Left kidney (tissue), 1 donor: ENCODE measurements at regions not wholly inside any gene's neighbourhood (a gene's known extent, or its start where the extent isn't known, plus 50 kb on each side); places are given as distances from the start of the nearest gene placed in this dataset.

Experiments used
- DNase-seq: peaks from one replicate; pipeline ENCODE4 v3.0.0-alpha.2; 2013

DNA sequence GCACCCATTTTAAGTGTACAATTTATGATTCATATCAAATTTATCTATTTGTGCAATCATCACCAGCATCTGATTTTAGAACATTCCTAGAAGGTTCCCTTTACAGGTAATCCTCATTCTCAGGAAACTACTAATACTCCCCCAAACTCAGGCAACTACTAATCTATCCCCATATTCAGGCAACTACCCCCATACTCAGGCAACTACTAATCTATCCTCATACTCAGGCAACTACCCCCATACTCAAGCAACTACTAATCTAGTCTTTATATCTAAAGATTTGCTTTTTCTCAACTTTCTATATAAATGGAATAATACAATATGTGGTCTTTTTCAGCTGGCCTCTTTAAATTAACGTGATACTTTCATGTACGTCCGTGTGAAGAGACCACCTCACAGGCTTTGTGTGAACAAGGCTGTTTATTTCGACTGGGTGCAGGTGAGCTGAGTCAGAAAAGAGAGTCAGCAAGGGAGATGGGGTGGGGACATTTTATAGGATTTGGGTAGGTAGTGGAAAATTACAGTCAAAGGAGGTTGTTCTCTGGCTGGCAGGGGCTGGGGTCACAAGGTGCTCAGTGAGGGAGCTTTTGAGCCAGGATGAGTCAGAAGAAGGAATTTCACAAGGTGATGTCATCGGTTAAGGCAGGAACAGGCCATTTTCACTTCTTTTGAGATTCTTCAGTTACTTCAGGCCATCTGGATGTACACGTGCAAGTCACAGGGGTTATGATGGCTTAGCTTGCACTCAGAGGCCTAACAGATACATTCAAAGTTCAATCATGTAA is 1444.5 kb upstream of the CADM2 start:
- no peak for DNase-seq

DNA sequence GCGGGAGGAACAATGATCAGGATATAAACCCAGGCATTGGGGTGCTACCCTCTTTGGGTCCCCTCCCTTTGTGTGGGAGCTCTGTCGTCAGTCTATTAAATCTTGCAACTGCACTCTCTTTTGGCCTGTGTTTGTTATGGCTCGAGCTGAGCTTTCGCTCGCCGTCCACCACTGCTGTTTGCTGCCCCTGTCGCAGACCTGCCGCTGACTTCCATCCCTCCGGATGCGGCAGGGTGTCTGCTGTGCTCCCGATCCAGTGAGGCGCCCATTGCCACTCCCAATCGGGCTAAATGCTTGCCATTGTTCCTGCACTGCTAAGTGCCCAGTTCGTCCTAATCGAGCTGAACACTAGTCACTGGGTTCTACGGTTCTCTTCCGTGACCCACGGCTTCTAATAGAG is 1443.7 kb upstream of the CADM2 start:
- DNase-seq, result no peak

DNA sequence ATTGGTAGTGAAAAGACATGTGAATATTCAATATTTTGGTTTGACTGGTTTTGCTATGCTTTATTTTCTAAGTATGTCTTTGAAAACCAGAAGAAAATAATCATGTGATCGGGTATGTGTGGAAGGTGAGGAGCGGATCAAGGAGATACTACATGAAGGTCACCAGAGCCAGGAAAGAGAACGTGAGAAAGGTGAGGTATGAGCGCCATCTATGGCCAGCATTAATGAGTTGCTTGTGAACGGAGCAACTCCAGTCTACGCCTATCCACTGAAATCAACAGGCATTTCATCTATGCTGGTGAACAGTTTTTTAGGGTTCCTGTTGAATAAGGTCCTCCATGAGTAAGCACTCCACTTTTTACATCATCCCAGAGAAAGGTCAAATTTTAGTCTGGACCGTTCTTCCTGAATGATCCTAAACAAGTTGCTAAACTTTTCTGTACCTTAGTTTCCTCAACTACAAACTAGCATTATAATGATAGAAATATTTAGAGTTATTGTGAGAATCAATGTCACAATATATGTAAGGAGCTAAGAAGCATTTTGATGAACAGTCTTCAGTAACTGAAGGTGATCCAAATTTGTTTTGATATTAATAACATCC is 1435.2 kb upstream of the CADM2 start:
- DNase-seq, result peak; percentile 61

DNA sequence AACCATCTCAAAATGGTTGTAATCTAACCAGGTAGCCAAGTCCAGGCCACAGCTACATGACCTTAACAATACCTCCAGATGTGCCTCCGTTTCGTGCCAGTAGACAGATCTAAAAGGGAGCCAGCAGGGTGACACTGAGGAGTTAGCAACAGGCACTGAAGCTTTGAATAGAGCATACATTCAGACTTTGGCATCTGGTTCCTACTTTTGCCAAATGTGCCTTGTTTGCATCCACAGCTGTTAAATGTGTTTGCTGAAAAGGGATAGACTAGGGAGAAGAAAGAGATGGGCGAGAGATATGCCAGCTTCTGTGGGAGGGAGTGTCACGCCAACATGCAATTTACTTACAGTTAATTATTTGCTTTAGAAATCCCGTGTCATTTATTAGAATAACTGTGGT is 1433.9 kb upstream of the CADM2 start:
- DNase-seq, result no peak

DNA sequence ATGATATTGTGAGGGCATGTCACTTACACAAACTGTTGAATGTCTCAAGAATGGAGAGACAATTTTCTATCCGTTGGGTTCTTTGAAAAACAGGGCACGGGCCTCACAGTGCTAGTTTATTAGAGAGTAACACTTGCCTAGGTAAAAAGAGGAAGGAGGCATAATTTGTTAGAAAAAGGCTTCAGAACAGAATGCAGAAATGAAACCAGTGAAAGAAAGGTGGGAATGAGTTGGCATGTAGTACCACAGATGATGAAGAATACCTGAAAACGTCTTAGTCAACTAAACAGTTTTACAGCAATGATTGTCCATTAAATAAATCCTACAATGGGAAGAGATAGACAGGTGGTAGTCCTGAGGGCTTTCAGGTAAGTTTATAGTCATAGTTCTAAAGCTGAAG is 1399.7 kb upstream of the CADM2 start:
- DNase-seq, result no peak

DNA sequence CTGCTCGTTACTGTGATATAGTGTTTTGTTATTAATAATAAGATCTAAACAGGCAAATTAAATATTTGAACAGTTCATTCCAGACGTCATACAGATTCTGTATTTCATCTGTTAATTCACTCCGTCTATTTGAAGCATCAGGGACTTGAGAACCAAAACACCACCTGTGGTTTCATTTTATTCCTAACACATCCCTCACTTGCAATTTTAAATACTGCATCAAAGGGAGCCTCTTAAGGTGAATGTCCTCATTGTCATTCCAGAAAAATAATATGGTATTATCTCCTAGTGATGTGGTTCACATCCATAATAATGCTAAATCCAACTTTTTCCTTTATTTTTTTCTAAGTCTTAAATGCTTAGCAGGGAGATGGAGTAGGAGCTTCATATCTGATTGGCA is 1390.9 kb upstream of the CADM2 start:
- DNase-seq, result no peak

DNA sequence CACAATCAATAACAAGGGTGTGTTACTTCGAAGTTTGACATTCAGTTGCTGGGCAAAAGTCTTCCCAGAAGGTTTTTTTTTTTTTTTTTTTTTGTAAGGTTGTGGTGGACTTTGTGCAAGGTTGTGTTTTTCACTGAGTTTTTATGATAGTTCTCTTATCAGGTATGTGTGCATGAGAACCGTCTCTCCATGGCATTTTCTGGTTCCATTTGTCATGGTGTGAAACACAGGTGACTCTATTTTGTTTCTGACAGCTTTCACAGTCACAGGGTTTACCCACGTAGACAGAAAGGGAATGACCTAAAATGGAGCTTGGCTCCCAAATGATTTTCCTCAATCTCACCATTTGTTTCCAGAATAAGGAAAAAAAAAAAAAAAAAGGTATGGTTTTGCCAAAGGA is 1377.2 kb upstream of the CADM2 start:
- DNase-seq, result no peak

DNA sequence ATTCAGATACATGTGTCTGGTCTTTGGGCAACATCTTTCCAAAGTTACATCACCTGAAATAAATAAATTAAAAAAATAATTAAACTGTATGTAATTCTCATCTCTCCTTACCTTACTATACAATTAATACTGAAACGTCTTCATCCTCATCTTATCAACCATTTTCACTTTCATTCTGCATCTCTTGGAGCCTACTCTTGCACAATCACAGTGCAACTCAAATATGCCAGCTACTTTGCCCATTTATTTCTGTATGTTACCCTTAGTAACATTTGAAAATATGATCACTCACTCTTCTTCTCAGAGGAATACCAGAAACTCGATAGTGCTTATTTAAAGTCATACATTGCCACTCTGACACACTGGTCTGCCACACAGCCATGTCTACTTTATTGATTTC is 1357.1 kb upstream of the CADM2 start:
- no peak for DNase-seq

DNA sequence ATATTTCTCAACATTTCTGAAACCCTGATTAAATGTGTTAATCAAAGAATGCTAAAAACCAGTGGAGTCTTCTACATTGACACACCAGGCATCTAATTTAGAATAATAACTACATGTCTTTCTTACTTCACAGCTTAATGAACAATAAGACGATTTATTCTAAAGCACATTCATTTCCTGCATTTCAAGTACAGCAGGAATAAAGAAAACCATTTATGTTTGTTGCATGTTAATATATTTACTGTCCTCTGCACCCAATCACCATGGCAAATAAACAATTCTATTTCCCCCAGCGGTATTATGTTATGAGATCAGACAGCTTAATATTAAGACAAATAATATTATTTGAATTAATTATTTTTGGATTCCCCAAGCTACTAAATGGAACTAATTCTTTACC is 1336.3 kb upstream of the CADM2 start:
- DNase-seq, result no peak

DNA sequence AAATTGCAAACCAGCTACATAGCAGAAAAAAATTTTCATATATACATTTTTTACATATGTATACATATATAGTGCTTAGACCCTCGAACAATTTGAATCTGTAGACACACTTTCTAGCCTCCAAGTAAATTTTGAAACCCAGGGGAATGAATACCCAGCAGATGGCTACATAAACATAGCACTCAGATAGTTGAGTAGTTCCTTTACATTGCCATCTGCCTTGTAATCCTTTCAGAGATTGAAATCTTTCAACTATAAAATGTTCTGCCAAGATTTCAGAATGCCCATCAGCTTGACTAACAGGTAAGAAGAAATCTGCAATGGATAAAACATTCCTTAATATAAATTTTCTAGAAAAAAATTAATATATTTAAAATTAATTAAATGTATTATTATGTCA is 1333.5 kb upstream of the CADM2 start:
- no peak for DNase-seq

DNA sequence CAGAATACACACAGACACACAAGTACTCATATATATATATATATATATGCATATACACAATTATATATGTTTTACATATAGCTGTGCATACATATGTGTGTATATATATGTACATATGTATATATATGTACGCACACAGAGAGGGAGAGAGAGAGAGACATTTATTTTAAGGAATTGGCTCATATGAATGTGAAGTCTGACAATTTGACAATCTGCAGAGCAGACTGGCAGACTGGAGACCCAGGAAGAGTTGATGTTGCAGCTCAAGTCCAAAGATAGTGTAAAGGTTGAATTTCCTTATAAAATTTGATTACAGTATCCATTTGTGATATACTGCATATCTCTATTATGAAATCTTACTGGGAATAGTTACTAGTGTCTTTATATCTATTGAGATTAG is 1330.3 kb upstream of the CADM2 start:
- DNase-seq, result no peak

DNA sequence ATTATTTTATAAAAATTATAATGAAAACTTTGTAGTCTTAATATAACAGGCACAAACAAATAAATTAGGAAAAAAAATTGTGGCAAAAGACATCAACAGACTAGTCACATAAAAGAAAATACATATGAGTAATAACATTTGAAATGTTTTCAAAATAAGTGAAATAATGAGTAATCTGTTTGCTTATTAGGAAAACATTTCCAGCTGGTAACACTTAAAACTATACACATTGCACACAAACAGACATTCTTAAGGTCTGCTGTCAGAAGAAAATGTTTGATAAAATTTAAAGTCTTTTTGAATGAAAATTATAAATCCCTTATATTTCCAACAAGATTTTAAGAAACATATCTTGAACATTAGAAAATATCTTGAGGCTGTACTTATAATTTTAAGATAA is 1326.3 kb upstream of the CADM2 start:
- DNase-seq, result no peak

DNA sequence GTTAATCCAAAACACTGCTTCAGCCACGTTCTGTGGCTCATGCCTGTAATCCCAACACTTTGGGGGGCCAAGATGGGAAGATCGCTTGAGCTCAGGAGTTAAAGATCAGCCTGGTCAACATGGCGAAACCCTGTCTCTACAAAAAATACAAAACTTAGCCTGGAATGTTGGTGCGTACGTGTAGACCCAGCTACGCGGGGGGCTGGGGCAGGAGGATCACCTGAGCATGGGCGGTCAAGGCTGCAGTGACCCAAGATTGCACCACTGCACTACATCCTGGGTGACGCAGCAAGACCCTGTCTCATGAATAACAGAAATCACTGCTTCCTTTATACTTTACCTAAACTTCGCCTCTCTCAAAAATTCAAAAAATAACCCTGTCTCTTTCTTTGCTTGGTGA is 1325.0 kb upstream of the CADM2 start:
- DNase-seq, result no peak

DNA sequence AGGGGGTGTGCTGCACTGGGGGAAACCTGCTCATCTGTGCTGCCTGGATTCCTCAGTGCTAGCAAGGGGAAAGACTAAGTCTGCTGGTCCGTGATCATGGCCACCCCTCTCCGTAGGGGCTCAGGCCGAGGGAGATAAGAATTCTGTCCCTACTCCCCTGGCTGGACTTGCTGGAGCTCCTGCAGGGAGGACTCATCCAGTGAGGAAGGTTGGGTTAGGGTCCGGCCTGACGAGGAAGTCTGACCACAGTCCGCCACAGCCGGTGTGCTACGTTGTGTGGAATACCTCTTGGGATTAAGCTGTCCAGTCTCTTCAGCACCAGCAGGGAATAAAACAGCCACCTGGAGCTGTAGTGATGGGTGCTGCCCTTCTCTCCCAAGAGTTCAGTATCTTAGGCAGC is 1309.1 kb upstream of the CADM2 start:
- DNase-seq, result no peak

DNA sequence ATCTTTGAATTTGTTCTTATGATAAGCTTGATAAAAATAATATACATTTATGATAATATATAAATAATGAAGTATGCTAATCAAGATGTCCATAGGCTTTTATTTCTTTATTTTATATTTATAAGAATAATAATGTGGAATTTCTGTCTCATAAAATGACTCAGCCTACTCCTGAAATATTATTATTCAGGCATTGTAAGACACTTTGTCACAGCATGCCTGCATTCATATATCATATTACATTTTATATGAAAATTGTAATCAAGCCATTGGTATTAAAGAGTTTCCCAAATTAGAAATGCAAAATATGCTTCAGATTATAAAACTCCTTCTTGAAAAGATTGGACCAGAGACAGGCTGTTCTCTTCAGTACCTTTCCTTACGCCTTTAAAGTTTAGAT is 1303.7 kb upstream of the CADM2 start:
- DNase-seq, result no peak

DNA sequence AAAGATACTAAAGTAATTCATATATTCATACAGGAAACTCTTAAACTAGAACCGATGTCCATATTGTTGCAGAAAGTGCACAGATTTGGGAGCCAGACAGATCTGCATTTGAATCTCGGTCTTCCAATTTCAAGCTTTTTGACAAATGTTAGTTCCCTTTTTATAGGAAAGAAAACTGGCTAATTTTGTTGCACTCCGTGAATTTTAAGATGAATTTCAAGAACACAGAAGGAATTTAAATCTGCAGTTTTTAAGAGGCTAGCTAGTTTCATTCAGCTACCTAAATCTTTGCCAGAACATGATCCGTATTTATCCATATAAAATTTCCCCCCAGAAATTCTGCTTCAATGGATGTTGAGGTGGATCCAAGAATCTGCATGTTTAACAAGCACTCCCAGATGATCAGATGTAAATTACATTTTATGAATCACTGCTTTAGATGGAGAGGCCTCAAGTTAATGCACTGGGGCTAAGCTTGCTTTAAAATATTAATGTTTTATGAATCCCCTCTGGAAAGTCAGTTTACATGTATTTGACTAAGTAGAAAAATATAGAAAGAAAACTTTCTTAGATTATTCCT is 1296.3 kb upstream of the CADM2 start:
- DNase-seq, result no peak

DNA sequence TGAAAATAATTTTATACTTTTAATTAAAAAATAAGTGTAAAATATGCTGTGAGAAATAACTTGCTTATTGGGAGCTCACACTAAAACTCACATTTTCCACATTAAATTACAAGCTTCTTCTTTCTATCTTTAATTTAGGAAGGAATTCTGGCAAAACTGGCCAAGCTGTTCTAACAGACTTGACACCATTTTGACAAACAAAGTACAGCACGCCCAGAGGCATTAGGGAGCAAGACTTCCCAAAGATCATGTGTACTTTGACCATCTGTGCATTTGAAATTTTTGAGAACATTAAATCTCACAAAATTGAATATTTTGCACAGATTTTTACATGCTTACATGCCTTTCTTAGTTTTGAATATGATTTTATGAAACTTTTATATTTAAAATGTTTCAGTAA is 1288.4 kb upstream of the CADM2 start:
- no peak for DNase-seq

DNA sequence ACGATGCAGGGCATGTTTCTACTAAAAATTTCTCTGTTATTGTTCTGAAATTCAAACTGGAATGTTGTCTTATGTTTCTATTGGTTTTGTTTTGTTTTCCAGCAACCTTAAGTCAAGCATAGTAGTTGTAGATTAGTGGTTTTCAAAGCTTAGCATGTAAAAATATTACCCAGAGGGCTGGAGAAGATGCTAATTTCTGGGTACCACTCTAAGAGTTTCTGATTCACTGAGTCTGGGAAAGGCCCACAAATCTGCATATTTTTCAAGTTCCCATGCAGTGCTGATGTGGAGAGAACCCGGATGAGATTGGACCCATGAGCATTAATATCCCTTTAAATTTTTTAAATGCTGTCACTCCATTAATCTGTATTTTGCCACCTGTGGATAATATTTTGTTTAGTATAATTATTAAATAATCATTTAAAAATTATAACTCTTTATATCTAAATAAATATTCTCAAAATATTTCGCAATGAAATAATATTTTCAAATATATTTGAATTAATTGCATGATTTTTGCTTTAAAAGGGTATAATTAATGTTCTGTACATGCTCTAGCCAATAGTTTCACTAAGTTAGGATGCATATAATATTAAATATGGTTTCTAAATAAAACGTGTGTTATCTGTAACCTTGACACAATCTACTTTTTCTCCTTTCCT is 1274.7 kb upstream of the CADM2 start:
- no peak for DNase-seq

DNA sequence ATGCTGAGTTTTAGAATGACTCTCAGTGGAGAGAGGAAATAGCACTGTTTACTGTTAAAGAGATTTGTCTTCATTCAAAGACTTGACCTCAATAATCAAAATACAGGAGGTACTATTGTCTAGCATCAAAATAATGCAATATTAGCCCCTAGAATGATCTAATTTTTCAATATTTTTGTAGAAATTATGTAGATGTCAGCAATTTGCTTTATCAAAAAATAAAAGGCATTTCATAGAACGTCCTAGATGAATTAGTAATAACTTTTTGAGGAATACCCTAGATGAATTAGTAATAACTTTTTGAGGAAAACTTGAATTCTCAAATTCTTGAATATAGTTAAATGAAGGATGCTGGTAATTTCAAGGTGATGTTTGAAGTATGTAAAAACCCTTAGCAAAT is 1252.1 kb upstream of the CADM2 start:
- no peak for DNase-seq

DNA sequence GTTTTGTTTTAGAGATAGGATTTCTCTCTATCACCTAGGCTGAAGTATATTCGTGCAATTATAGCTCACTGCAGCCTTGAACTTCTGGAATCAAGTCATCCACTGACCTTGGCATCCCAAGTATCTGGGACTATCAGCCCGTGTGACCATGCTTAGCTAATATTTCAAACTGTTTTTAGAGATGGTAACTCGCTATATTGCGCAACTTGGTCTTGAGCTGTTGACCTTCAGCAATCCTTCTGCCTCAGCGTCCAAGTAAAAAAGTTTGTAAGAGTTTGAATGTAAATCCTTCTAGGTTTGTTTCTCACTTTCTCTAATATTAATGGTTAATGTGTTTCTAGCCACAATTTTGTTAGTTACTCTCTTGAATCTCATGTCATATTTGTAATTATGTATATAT is 1243.5 kb upstream of the CADM2 start:
- no peak for DNase-seq

DNA sequence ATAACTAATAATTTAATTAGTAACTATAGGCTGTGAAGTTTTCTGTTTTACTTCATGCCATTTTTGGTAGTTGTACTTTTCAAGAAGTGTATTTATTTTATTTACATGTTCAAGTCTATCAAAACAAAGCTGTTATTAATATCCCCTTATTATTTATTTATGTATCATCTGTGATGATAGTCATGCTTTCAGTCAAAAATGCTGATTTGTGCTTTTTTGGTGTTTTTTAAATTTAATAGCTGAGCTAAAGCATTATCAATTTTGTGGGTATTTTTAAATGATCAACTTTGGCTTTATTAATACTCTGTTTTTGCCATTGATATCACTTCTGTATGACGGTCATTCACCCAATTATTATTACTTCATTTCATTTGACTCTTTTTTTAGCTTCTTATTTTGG is 1229.2 kb upstream of the CADM2 start:
- DNase-seq, result no peak

DNA sequence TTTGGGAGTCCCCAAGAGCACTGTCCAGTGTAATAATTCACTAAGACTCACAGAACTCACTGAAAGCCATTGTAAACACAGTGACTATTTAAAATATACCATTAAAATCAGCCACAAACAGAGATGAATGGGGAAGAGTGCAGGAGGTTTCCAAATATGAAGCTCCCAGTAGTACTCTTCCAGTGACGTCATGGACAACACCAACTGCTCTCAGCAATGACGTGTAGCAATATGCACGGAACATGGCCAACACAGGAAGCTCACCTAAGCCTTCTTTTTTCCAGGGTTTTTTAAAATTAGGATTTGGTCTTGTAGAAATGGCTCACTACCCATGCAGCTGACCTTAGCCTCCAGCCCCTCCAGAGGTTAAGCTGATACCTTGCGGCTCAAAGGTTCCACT is 1224.1 kb upstream of the CADM2 start:
- DNase-seq, result no peak

DNA sequence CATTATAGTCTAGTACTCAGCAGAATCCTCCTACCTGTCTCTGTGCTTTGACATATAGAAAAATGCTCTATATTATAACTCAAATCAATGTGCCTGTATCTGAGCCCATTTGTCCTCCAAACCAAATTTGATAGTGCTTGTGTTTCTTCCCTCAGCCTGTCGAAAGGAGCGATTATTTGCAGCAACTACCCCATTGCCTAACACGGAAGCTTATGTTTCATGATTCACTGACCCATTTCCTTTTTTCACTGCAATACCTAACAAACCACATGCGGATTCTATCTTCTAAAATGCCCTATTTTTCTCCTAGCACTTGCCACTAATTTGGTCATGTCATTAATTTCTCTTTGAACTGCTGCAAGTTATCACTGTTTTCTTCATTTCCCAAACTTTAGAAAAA is 1220.6 kb upstream of the CADM2 start:
- DNase-seq, result no peak

DNA sequence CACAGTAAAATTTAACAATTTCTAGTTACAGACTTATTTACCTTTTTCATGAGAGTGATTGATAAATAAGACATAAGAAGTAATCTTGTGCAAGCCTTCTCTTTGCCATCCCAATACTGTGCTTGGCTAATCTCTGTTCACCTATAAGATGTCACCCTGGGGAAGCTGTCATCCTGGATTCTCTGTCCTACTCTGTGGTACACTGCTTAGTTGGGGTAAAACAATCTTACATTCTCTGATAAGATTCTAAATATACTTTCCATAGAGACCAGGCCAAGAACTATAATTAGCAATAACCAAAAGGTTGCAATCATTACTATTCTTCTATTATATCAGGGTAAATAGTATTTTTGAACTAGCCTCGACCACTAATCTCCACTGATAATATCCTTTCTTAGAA is 1218.3 kb upstream of the CADM2 start:
- no peak for DNase-seq
